NCI-H446 (cell line): ENCODE measurements at regions not wholly inside any gene's neighbourhood (a gene's known extent, or its start where the extent isn't known, plus 50 kb on each side); places are given as distances from the start of the nearest gene placed in this dataset.

ENCODE experiments used
- DNase-seq, 2 experiments: peaks; one replicate each; lab custom pipeline; 2025; lab: John Stamatoyannopoulos, UW

- DNase-seq: no peak
Measured at GRCh38 chr2:155161314-155161713, 462.8 kb downstream of the KCNJ3 start.

- DNase-seq: no peak
Measured at GRCh38 chr2:155157711-155158110, 459.2 kb downstream of the KCNJ3 start.

GRCh38 chr2:155157065-155157464 lies 458.6 kb downstream of the KCNJ3 start:
- no peak for DNase-seq

- no peak for DNase-seq
Measured at GRCh38 chr2:155151945-155152344, 453.4 kb downstream of the KCNJ3 start.

- DNase-seq: no peak
Measured at GRCh38 chr2:155151472-155151871, 453.0 kb downstream of the KCNJ3 start.

- DNase-seq: peak; percentile 72 to 78
Measured at GRCh38 chr2:155145758-155146229, 447.3 kb downstream of the KCNJ3 start.

GRCh38 chr2:155141418-155141817 lies 442.9 kb downstream of the KCNJ3 start:
- no peak for DNase-seq

GRCh38 chr2:155125585-155126230 lies 427.2 kb downstream of the KCNJ3 start:
- DNase-seq: no peak

- no peak for DNase-seq
Measured at GRCh38 chr2:155115846-155116245, 417.4 kb downstream of the KCNJ3 start.

GRCh38 chr2:155111070-155111469 lies 412.6 kb downstream of the KCNJ3 start:
- no peak for DNase-seq

- no peak for DNase-seq
Measured at GRCh38 chr2:155109527-155109926, 411.0 kb downstream of the KCNJ3 start.

- no peak for DNase-seq
Measured at GRCh38 chr2:155100261-155100660, 401.8 kb downstream of the KCNJ3 start.

GRCh38 chr2:155099784-155100183 lies 401.3 kb downstream of the KCNJ3 start:
- no peak for DNase-seq

- no peak for DNase-seq
Measured at GRCh38 chr2:155095613-155096012, 397.1 kb downstream of the KCNJ3 start.

GRCh38 chr2:155080373-155080772 lies 381.9 kb downstream of the KCNJ3 start:
- DNase-seq: no peak

- DNase-seq: peak; percentile 88 to 95
Measured at GRCh38 chr2:155070489-155070888, 372.0 kb downstream of the KCNJ3 start.

- peak; percentile 93 to 97 for DNase-seq
Measured at GRCh38 chr2:155062922-155063258, 364.4 kb downstream of the KCNJ3 start.

GRCh38 chr2:155062250-155062921 lies 363.9 kb downstream of the KCNJ3 start:
- peak; percentile 97 for DNase-seq

GRCh38 chr2:155060896-155061295 lies 362.4 kb downstream of the KCNJ3 start:
- peak; percentile 67 to 91 for DNase-seq

GRCh38 chr2:155054712-155055111 lies 356.2 kb downstream of the KCNJ3 start:
- no peak for DNase-seq

- no peak for DNase-seq
Measured at GRCh38 chr2:155043097-155043496, 344.6 kb downstream of the KCNJ3 start.

GRCh38 chr2:155035308-155035707 lies 336.8 kb downstream of the KCNJ3 start:
- DNase-seq: peak in 1 of 2 experiments; percentile 66

GRCh38 chr2:155033652-155034051 lies 335.2 kb downstream of the KCNJ3 start:
- DNase-seq: no peak

GRCh38 chr2:155030296-155030695 lies 331.8 kb downstream of the KCNJ3 start:
- no peak for DNase-seq
